GM19099 (cell line): ENCODE measurements at regions not wholly inside any gene's neighbourhood (a gene's known extent, or its start where the extent isn't known, plus 50 kb on each side); places are given as distances from the start of the nearest gene placed in this dataset.

Experiments
- POLR2A ChIP-seq: IDR thresholded peaks from 3 replicates; pipeline ENCODE4 v1.6.1; 2011; ENCODE audit warnings: low read depth; ENCODE audit not compliant: insufficient read length; ENCODE audit errors: extremely low read depth

DNA sequence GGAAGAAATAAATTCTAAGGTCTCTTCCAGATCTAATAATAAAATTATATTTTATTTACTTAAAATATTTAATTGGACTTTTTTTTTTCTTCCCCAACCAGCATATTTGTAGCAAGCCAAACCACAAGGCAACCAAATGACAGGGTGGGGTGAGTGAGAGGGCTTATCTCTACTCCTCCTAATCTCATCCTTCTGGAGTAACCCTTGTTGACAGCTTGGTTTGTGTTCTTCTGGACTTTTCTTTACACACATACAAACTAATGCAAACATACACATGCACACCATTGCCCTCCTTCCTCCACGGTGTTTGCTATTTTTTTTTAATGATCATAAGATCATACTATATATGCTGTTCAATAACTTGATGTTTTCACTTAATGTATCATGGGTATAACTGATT lies 383.1 kb downstream of the DLEU7 start:
- no peak for TF ChIP-seq POLR2A

GRCh38 chr13:50461189-50461588 lies 382.3 kb downstream of the DLEU7 start:
- TF ChIP-seq POLR2A: no peak

GRCh38 chr13:50463719-50464118 lies 379.8 kb downstream of the DLEU7 start:
- no peak for TF ChIP-seq POLR2A

- no peak for TF ChIP-seq POLR2A
Measured at GRCh38 chr13:50464349-50465251, 378.9 kb downstream of the DLEU7 start.

DNA sequence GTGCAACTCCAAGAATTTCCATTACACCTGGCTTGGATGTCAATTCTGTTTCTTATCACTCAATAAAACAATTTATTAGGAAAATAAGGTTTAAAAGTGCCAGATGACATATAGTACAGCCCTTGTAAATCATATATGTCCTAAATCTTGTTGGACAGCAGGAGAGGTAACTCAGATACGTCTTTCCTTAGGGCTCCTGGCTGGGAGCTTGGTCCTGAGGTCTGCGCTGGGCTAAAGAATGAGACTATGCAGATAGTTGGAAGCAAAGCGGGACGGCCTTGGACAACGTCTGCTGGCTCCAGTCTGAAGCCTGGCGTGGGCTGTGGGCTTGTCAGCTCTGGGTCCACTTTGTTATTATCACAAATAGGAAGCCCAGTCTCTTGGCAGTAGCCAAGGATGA lies 377.0 kb downstream of the DLEU7 start:
- no peak for TF ChIP-seq POLR2A

- TF ChIP-seq POLR2A: no peak
Measured at GRCh38 chr13:50467156-50468110, 376.1 kb downstream of the DLEU7 start.

GRCh38 chr13:50468849-50469669 lies 374.4 kb downstream of the DLEU7 start:
- no peak for TF ChIP-seq POLR2A

GRCh38 chr13:50474088-50474662 lies 369.3 kb downstream of the DLEU7 start:
- no peak for TF ChIP-seq POLR2A

DNA sequence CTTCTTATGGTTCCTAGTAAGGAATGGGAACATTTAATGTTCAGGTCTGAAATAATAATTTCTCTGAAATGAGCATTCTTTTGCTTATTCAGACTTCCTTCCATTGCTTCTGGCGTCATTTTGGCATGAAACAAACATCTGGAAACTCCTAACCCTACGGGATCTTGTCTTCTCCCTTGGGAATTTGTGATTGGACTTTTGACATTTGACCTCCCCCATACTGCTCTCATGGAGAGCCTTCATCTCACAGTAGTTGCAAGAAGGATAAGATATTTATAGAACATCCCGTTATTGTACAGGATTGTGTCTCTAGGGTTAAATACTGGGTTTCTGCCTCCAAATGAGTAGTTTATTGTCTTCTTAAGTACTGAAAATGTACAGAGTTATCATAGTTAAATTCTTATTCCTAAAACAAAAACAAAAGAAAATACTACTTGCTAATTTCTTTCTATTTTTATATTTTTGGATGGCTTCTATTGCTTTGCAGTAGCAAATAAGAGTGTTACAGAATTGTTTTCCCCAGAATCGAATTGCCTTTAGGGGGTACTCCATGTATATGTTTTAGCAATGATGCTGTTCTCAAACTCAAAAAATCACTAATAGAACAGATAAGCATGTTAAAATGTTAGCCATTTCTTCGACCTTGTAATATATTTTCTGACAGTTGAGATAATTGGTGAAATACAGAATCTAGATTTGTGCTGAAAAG lies 366.8 kb downstream of the DLEU7 start:
- no peak for TF ChIP-seq POLR2A

DNA sequence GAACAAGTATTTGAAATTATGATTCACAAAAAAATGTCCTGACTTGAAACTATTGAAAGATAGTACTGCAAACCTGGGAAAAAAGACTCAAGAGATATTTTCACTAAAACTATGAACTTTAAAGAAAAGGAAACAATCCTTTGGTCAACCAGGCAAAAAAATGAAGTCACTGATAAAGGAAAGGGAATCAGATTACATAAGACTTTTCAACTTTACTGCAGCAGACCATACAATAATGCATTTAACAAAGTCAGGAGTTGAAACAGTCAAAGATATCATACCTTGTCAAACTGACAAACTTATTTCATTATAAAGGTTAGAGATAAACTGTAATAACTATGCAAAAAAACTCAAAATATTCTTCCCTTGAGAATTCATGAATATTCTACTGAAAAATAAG lies 361.6 kb downstream of the DLEU7 start:
- TF ChIP-seq POLR2A: no peak

GRCh38 chr13:50483416-50483815 lies 360.1 kb downstream of the DLEU7 start:
- no peak for TF ChIP-seq POLR2A

DNA sequence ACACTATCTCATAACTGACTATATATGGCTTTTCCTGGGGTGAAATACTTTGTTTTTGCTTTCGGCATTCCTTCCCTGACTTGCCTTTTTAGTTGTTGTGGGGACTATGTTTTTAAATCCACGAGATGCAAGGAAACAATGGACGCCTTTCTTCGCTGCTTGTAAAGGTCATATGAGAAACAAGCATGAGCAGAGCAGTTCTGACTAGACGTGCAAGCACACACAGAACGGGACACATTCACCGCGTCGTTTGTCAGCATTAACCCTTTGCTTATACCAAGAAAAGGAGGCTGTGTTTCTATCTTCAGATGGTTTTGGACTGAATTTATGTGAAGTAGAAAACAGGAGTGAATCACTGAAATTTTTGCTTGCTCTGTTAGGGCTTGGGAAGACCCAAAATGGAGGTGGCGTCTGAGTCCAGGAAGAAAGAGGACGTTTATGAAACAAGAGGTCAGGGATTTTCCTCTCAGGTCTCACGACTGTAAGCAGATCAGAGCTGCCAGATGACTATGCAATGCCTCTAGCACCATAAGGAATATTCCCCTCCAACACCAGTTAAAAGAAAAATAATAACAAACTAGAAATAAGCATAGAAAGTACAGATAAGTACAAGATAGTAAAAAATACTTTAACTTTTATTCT lies 358.9 kb downstream of the DLEU7 start:
- no peak for TF ChIP-seq POLR2A
